ENCODE measurements at regions not wholly inside any gene's neighbourhood (a gene's known extent, or its start where the extent isn't known, plus 50 kb on each side); places are given as distances from the start of the nearest gene placed in this dataset.

DNA sequence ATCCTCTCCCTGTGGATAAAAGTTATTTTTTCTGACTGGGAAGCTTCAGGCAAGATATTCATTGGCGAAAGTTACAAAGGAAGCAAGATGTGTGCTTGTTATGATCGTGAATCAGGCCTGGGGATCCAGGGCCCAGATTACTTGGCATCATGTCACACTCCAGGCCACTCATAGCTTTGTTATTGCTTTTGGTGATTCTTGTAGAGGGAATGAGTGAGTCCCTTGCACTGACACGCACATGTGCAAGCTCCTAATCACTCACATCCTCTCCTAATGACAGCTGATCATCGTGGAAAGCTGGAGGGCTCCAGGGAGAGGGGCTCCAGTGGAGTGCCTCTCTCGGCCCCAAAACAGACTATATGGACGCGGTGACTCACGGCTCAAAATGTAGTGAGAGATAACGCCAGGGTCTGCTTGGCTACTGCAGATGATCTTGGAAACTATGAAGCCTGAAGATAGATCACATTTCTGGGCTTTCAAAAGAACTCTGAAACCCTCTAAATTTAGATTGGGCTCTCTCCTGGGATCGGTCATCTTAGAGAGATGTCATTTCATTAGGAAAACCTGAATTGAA is 481.1 kb upstream of the USP24 start:
- Histone ChIP-seq H4K91ac (ENCODE audit: low read depth, low read length) (peak overlapping the region; percentile 99), H3K36me3 (ENCODE audit: control insufficient read depth in 1 of 2, insufficient read depth in 2 of 2, low read length in 2 of 2) (no peaks in the 10 kb centered on the region), H2AK5ac (ENCODE audit: low read length) (peak overlapping the region; percentile 88), H2BK120ac (ENCODE audit: insufficient read depth, low read length, poor library complexity) (peak overlapping the region; percentile 87), H2BK12ac (ENCODE audit: low read length) (peak overlapping the region; percentile 95), H3K4me3 (ENCODE audit: low read depth, low read length) (no peak overlapping the region), H4K12ac (ENCODE audit: low read depth, low read length) (no peak overlapping the region), H2AFZ (ENCODE audit: insufficient read depth, low read length, poor library complexity) (peak overlapping the region; percentile 67), H3K14ac (ENCODE audit: low read length) (peak overlapping the region; percentile 82), H3K79me1 (ENCODE audit: low read length) (peaks cover 56% of the 10 kb centered on the region), H3K9ac (ENCODE audit: low read length) (no peak overlapping the region), H3K23ac (ENCODE audit: low read length) (no peak overlapping the region), H3K27me3 (ENCODE audit: insufficient read depth, low read length) (no peaks in the 10 kb centered on the region), H3K79me2 (ENCODE audit: control insufficient read depth, insufficient read depth, low read length, poor library complexity) (peaks cover 7% of the 10 kb centered on the region), H2BK5ac (ENCODE audit: low read depth, low read length, poor library complexity) (peak overlapping the region; percentile 84), H3K18ac (ENCODE audit: low read length) (peak overlapping the region; percentile 74), H4K8ac (ENCODE audit: low read depth, low read length) (peak overlapping the region; percentile 83), H3K4ac (ENCODE audit: low read depth, low read length) (peak overlapping the region; percentile 61), H3K4me2 (ENCODE audit: low read length) (no peak overlapping the region), H3K27ac (ENCODE audit: low read depth, low read length) (peak overlapping the region; percentile 75), H3K9me3 (ENCODE audit: insufficient read depth, low read depth, low read length) (no peaks in the 10 kb centered on the region), H3K4me1 (ENCODE audit: control insufficient read depth in 1 of 2, insufficient read depth in 2 of 2, low read length in 2 of 2) (peaks cover 9 to 24% of the 10 kb centered on the region in 2 experiments)
- no peak for DNase-seq
- WGBS (ENCODE audit: extremely low coverage, insufficient coverage, insufficient read length): no CpG with 5 or more reads among the region's 10 CpGs

DNA sequence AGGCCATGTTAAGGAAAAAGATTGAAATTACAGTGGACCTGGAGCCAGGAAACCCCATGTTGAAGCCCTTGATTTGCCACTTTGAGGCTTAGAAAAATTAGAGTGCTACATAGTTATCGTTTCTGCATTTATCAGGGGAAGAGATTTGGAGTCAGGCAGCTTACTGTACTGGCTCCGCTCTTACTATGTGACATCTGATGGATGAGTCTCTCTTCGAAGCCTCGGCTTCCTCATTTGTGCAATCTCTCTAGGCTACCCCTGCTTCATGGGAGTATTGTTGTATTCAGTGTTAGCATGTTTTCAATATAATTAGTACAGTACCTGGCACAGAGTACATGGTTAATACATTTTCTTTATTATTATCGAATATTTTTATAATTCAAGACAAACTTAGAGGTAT is 480.4 kb upstream of the USP24 start:
- no peak overlapping the region for H3K4me3 ChIP-seq (ENCODE audit: low read depth, low read length)

GRCh38 chr1:55695151-55695550 is 480.0 kb upstream of the USP24 start:
- no peak overlapping the region for H2AFZ ChIP-seq (ENCODE audit: insufficient read depth, low read length, poor library complexity)
- no peaks in the 10 kb centered on the region for H3K36me3 ChIP-seq (ENCODE audit: control insufficient read depth in 1 of 2, insufficient read depth in 2 of 2, low read length in 2 of 2)
- no peak overlapping the region for H3K9ac ChIP-seq (ENCODE audit: low read length)
- H3K79me1 ChIP-seq (ENCODE audit: low read length): peaks cover 55% of the 10 kb centered on the region
- peak overlapping the region; percentile 97 for H3K27ac ChIP-seq (ENCODE audit: low read depth, low read length)
- no peak overlapping the region for H4K12ac ChIP-seq (ENCODE audit: low read depth, low read length)
- H3K79me2 ChIP-seq (ENCODE audit: control insufficient read depth, insufficient read depth, low read length, poor library complexity): peaks cover 7% of the 10 kb centered on the region
- no peaks in the 10 kb centered on the region for H3K27me3 ChIP-seq (ENCODE audit: insufficient read depth, low read length)
- H3K23ac ChIP-seq (ENCODE audit: low read length): no peak overlapping the region
- peak overlapping the region; percentile 94 for H2BK120ac ChIP-seq (ENCODE audit: insufficient read depth, low read length, poor library complexity)
- peak in 1 of 2 donors; percentile 32 for DNase-seq
- H3K18ac ChIP-seq (ENCODE audit: low read length): peak overlapping the region; percentile 91
- peak overlapping the region; percentile 100 for H2BK12ac ChIP-seq (ENCODE audit: low read length)
- peak overlapping the region; percentile 82 for H2AK5ac ChIP-seq (ENCODE audit: low read length)
- H3K4me1 ChIP-seq (ENCODE audit: control insufficient read depth in 1 of 2, insufficient read depth in 2 of 2, low read length in 2 of 2): peaks cover 9 to 24% of the 10 kb centered on the region in 2 experiments
- H2BK5ac ChIP-seq (ENCODE audit: low read depth, low read length, poor library complexity): peak overlapping the region; percentile 99
- no CpG with 5 or more reads among the region's 4 CpGs for WGBS (ENCODE audit: extremely low coverage, insufficient coverage, insufficient read length)
- no peaks in the 10 kb centered on the region for H3K9me3 ChIP-seq (ENCODE audit: insufficient read depth, low read depth, low read length)
- H3K14ac ChIP-seq (ENCODE audit: low read length): peak overlapping the region; percentile 95
- H3K4me3 ChIP-seq (ENCODE audit: low read depth, low read length): no peak overlapping the region
- no peak overlapping the region for H3K4me2 ChIP-seq (ENCODE audit: low read length)
- peak overlapping the region; percentile 73 for H4K8ac ChIP-seq (ENCODE audit: low read depth, low read length)
- H3K4ac ChIP-seq (ENCODE audit: low read depth, low read length): peak overlapping the region; percentile 30
- peak overlapping the region; percentile 100 for H4K91ac ChIP-seq (ENCODE audit: low read depth, low read length)

More for the DNA sequence above, 480.4 kb upstream of the USP24 start:
- Histone ChIP-seq H2BK120ac (ENCODE audit: insufficient read depth, low read length, poor library complexity) (peak overlapping the region; percentile 94), H2BK5ac (ENCODE audit: low read depth, low read length, poor library complexity) (peak overlapping the region; percentile 99), H3K18ac (ENCODE audit: low read length) (peak overlapping the region; percentile 91), H4K12ac (ENCODE audit: low read depth, low read length) (no peak overlapping the region), H3K9ac (ENCODE audit: low read length) (no peak overlapping the region), H3K79me2 (ENCODE audit: control insufficient read depth, insufficient read depth, low read length, poor library complexity) (peaks cover 7% of the 10 kb centered on the region), H3K79me1 (ENCODE audit: low read length) (peaks cover 55% of the 10 kb centered on the region), H2BK12ac (ENCODE audit: low read length) (peak overlapping the region; percentile 100), H3K4me2 (ENCODE audit: low read length) (no peak overlapping the region), H3K36me3 (ENCODE audit: control insufficient read depth in 1 of 2, insufficient read depth in 2 of 2, low read length in 2 of 2) (no peaks in the 10 kb centered on the region), H3K27me3 (ENCODE audit: insufficient read depth, low read length) (no peaks in the 10 kb centered on the region), H2AK5ac (ENCODE audit: low read length) (peak overlapping the region; percentile 82), H3K27ac (ENCODE audit: low read depth, low read length) (peak overlapping the region; percentile 97), H3K4ac (ENCODE audit: low read depth, low read length) (peak overlapping the region; percentile 30), H2AFZ (ENCODE audit: insufficient read depth, low read length, poor library complexity) (no peak overlapping the region), H3K9me3 (ENCODE audit: insufficient read depth, low read depth, low read length) (no peaks in the 10 kb centered on the region), H3K23ac (ENCODE audit: low read length) (no peak overlapping the region), H4K91ac (ENCODE audit: low read depth, low read length) (peak overlapping the region; percentile 100), H3K4me1 (ENCODE audit: control insufficient read depth in 1 of 2, insufficient read depth in 2 of 2, low read length in 2 of 2) (peaks cover 9 to 24% of the 10 kb centered on the region in 2 experiments), H4K8ac (ENCODE audit: low read depth, low read length) (peak overlapping the region; percentile 73), H3K14ac (ENCODE audit: low read length) (peak overlapping the region; percentile 95)
- DNase-seq: no peak
- WGBS (ENCODE audit: extremely low coverage, insufficient coverage, insufficient read length): no CpG with 5 or more reads among the region's 5 CpGs

DNA sequence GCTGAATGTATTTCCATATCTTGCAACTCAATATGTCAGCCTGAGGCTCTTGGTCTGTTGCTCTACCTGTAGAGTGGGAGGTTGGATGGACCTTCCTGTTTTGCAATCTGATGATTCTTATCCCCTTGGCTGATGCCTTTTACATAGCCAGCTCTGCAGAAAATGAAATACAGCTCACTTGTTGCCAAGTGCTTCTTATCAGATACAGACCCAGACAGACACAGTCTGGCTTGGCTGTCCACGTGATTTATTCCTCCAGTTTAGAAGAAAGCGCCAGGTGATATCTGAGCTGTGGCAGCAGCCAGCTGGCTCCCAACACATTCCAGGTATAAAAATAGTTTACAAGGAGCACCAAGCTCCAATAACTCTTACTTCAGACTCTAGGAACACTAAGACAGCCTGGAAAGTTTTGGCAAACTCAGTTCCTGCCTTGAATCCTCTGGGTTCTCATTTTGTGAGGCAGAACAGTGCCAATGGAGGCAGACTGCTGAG is 479.2 kb upstream of the USP24 start:
- Histone ChIP-seq H4K12ac (ENCODE audit: low read depth, low read length) (no peak overlapping the region), H3K23ac (ENCODE audit: low read length) (no peak overlapping the region), H3K4me3 (ENCODE audit: low read depth, low read length) (no peak overlapping the region), H3K79me1 (ENCODE audit: low read length) (peaks cover 54% of the 10 kb centered on the region), H3K27ac (ENCODE audit: low read depth, low read length) (peak overlapping the region; percentile 97), H3K18ac (ENCODE audit: low read length) (peak overlapping the region; percentile 89), H4K8ac (ENCODE audit: low read depth, low read length) (peak overlapping the region; percentile 91), H3K4me1 (ENCODE audit: control insufficient read depth in 1 of 2, insufficient read depth in 2 of 2, low read length in 2 of 2) (peaks cover 9 to 24% of the 10 kb centered on the region in 2 experiments), H4K91ac (ENCODE audit: low read depth, low read length) (peak overlapping the region; percentile 99), H3K27me3 (ENCODE audit: insufficient read depth, low read length) (no peaks in the 10 kb centered on the region), H3K9ac (ENCODE audit: low read length) (no peak overlapping the region), H2BK12ac (ENCODE audit: low read length) (peak overlapping the region; percentile 98), H3K4me2 (ENCODE audit: low read length) (peak overlapping the region; percentile 2), H3K14ac (ENCODE audit: low read length) (peak overlapping the region; percentile 97), H3K9me3 (ENCODE audit: insufficient read depth, low read depth, low read length) (no peaks in the 10 kb centered on the region), H2AK5ac (ENCODE audit: low read length) (peak overlapping the region; percentile 96), H3K79me2 (ENCODE audit: control insufficient read depth, insufficient read depth, low read length, poor library complexity) (peaks cover 7% of the 10 kb centered on the region), H3K36me3 (ENCODE audit: control insufficient read depth in 1 of 2, insufficient read depth in 2 of 2, low read length in 2 of 2) (no peaks in the 10 kb centered on the region), H2BK5ac (ENCODE audit: low read depth, low read length, poor library complexity) (peak overlapping the region; percentile 98), H2BK120ac (ENCODE audit: insufficient read depth, low read length, poor library complexity) (peak overlapping the region; percentile 98), H3K4ac (ENCODE audit: low read depth, low read length) (peak overlapping the region; percentile 93), H2AFZ (ENCODE audit: insufficient read depth, low read length, poor library complexity) (no peak overlapping the region)
- DNase-seq: peak; percentile 89 to 94
- no CpG with 5 or more reads among the region's 2 CpGs for WGBS (ENCODE audit: extremely low coverage, insufficient coverage, insufficient read length)

Measured in trophoblast cell (in vitro differentiated cells and primary cell).